ENCODE measurements at regions not wholly inside any gene's neighbourhood (a gene's known extent, or its start where the extent isn't known, plus 50 kb on each side); places are given as distances from the start of the nearest gene placed in this dataset.
"Not testable (repeated sequence)": the region's sequence is repeated elsewhere in the genome, so short reads cannot be mapped to it uniquely, and the experiment has no call there.

DNA sequence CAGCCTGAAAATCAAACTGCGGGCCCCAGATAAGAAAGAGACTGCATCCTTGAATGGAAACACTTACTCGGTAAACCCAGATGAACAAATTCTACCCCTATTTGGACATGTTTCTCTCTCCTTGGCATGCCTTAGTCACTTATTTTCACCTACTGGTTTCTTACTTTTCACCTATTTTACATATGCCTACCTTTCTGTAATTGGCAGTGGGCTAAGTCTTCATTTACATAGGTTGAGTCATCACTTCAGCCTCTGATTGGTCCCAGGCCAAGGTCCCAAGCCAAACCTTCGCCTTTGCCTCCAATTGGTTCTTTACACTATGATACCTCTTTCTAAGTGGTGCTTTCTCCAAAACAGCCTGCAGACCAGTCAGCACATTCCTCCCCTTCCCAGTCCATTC, 111.3 kb downstream of the DYRK2 start:
- no peak for DNase-seq (ENCODE audit: low read depth)

DNA sequence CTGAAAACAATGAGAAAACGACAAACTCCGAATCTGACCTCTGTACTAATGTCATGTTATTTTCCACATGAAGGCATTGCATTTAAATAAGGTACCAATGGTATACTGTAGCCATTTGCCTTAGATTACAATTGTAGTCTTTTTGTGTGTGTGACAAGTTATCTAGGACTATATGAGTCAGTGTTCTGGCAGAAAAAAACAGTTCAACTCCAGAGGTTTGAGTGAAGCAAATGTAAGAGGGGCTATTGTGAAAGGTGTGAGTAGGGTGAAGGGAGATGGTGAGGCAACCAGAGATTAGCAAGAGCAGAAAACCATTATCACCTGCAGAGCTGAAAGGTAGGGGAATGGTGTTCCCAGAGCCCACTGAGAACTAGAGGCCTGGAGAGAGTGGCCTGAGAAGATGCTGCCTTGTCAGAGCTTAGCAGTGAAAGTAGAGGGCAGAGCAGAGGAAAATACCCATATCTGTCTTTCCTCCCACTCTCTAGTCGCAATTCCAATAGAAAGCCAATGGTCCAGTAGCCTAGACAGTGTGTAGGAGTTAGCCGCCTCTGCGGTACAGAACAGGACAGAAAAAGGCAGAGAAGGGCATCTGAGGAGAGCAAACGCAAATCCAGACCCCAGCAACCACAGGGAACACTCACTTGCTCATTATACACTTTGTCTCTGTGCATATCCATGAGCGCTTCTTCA, 112.2 kb downstream of the DYRK2 start:
- DNase-seq (ENCODE audit: low read depth): no peak

DNA sequence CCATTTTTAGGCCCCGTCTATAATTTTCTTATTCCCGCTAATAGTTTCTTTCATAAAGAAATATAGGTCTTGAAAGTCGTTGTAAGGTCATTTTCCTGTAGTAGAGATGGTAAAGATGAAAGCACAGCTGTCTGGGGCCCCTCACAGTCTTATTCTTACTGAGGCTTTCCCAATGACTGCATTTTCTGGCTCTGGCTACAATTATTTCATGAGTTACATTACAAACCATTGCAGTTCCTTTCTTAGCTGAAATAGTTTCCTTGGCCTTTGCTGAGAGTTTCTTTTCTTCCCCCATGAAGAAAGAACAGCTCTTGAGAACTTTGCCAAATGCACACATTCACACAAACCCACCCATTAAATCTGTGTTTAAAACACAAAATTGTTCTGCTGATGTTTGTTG, 113.0 kb downstream of the DYRK2 start:
- DNase-seq (ENCODE audit: low read depth): no peak

DNA sequence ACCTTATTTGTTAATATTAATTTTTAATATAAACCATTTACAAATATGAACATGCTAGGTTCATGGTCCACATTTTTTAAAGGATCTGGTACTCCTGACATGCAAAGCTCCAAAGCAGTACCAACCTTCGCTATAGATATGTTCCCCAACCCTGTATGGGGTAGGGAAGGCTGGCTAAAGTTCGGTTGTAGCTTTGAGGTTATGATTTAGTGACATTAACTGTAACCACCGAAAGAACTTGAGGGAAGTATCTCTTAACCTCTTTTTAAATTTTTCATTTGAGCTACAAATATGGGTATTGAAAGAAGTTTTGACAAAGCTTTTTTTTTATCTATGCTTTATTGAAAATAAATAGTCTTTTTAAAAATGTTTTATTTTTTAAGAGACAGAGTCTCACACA, 115.5 kb downstream of the DYRK2 start:
- DNase-seq (ENCODE audit: low read depth): no peak

DNA sequence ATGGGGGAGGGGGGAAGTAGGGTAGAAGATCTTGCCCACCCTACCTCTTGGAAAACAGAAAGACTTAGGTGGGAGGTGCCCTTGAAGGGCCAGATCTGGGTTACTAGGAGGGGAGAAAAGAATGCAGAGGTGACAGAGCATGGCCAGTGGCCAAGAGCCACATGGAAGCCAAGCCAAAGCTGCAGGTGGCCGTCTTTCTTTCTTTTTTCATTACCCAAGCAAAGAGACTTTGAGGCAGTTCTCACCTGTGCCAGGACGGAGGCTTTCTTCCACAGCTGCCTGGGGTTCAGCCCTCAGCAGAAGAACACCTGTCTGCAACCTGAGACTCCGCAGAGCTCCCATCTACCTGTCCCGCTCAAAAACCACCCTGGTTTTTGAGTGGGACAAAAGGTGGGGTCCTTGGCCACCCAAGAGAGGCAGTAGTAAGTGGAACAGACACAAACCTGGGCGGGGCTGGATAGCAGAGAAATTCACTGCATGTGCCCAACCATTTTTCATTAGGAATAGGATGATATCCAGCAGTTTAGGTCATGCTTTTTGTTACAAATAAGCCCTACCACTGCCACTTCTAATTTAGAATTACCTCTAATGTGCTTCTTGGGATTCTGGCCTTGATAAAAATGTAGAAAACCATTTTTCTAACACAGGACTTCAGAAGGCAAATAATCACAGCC, 116.5 kb downstream of the DYRK2 start:
- no peak for DNase-seq (ENCODE audit: low read depth)

DNA sequence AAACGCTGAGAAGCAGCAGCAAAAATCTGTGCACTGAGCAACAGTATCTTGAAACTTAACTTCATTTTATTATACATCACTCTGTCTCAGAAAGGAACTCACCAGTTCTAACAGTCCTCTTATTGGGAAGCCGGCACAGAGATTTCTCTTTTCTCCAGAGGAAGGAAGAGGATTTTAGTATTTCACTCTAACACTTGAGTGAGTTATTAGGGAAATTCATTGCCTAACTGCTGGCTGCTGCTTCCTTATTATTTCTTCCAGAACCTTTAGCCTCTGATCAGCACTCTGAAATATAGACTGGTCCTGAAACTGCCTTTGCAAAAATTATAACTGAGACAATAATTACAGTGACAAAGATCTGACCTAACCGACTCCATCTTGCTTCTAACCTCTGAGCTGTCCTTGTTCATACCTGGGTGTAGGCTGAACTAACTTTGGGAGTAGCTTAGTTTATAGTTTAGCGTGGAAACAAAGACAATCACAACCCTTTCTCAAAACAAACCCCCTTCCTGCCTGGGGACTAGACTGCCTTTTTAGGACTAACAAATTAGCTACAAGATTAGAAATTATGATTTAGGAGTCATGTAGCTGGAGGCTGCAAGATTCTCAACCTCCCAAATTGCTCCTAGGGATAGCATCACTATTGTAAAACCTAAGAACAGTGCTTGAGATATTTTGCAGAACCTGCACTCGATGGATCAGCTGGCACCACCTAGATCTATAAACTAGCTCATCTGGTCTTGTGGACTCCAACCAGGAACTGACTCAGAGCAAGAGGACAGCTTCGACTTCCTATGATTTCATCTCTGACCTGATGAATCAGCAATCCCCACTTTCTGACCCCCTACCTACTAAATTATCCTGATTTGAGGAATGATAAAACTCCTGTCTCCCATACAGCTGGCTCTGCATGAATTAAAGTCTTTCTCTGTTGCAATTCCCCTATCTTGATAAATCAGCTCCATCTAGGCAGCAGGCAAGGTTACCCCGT, 117.5 kb downstream of the DYRK2 start:
- DNase-seq (ENCODE audit: low read depth): no peak

DNA sequence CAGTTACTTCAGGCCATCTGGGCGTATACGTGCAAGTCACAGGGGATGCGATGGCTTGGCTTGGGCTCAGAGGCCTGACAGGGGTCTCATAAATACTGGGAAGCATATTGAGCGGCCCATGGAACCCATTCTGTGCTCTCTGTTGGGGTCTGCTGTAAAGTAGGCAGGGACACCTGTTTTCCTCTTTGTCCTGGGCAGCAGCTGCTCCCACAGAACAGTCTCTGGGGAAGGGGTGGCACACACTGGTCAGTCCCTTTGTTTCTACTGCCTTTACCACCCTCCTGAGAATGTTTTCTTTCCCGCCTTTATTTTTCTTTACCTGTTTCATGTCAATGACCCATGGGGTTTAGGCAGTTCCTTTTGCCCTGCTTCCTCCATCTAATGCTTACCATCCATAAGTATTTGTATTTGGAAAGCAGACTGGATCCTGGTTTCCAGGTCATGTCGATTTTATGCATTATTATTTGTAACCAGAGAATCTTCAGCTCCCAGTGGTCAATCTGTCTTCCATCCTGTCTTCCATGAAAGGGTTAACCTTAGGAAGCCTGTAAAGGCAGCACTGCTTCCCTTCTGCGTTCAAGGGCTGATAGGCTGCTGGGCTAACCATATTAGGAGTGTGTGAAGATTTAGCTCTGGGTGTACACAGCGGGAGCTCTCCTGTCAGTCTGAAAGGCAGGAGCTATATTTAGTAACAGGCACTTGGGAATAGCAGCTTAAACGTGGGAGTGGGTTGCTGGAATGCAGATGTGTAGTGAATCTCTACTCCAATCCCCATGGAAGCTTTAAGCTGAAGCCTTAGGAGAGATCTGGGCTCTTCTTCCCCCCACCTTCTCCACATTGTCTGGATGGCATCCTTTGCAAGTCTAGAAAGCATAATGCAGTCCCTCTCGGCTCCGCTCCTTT, 124.0 kb downstream of the DYRK2 start:
- no peak for DNase-seq (ENCODE audit: low read depth)

DNA sequence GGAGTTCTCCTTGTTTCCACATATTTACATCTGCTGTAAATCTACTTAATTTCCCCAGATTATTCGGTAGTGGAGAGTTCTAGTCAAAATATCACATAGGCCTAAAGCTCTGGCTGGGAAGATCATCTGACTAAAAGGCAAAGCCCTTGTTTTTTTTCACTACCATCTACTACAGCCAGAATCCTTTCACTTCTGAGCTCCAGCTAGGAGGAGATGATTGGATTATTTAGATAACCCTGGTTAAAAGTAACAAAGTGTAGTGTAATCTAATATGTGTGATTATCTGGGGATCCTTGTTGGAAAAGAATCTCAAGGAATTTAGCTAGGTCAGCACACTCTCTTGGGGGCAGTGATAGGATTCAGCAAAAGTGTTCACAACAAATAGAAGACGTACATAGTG, 125.4 kb downstream of the DYRK2 start:
- DNase-seq (ENCODE audit: low read depth): no peak

DNA sequence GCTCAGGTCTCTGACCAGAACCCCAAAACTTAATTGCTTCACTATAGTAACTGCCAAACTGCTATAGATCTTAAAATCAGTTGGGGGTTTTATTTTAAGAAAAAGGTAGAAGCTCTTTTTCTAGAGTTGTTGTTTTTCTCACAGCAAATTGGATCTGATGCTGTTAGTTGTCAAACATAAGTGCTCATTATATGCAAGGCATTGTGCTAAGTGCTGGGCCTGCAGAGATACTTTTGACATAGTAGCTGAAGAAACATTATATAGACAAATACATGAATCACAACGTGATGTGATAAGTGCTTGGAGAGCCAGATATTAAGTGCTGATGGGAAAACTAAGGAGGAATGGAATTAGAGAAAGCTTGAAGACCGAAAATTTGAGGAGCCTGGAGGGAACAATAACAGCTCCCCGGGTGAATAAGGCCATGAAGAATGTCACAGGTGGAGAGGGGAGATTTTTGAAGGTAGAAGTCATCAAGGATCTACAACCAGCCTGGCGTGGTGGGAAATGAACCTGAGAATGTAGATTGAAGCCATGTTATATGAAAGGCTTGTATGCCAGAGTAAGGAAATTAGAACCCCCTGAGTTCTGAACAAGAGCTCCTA, 126.5 kb downstream of the DYRK2 start:
- no peak for DNase-seq (ENCODE audit: low read depth)

DNA sequence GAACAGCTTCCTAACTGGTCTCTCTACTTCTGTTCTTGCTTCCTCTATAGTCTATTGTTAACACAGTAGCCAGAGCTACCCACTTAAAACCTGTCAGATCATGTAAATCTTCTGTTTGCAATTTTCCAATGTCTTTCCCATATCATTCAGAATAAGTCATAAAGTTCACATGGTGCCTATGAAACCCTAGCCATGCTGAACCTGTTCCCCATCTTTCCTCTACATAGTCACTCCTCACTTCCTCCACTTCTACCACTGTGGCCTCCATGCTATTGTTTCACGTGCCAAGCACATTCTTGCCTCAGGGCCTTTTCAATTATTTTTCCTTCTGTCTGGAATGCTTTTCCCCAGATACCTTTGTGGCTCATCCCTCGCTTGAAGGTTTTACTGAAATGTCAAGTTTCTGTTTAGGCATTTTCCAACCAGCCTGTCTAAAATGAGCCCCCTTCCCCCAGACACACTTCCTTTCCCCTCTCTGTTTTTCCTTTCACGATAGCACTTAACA, 132.1 kb downstream of the DYRK2 start:
- DNase-seq (ENCODE audit: low read depth): no peak

DNA sequence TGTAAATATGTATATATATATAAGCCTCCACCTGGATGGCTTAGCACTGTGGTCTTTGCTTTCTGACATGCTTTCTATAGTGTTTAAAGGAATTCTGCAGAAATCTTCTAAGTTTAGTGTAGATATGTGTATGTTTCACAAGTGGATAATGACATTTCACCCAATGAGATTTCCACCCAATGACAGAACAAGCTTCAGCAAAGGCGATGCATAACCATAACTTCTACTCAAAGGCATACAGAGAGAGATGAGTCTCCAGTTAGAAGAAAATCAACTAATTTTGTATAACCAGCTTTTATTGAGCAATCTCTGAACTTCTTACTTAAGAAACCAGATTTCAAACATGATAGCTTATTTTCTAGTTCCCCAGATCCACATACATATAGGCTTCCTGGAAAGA, 134.0 kb downstream of the DYRK2 start:
- no peak for DNase-seq (ENCODE audit: low read depth)

DNA sequence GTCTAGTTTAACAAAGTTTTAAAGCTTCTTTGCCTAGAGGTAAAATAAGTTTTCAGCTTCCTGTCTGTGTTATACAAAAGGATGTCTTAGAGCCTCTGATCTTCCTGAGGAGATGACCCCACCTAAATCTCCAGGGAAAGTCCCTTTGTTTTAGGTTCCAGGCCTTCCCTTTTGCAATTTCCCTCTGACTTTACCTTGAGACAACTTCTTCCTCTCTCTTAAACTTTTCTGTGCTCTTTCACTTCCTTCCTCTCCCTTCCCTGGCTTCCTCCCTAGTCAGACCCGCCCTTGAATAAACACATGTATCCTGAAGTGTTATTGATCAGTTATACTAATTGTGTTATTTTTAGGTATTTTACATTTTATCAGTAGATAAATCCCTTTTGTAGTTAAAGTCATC, 134.8 kb downstream of the DYRK2 start:
- no peak for DNase-seq (ENCODE audit: low read depth)

DNA sequence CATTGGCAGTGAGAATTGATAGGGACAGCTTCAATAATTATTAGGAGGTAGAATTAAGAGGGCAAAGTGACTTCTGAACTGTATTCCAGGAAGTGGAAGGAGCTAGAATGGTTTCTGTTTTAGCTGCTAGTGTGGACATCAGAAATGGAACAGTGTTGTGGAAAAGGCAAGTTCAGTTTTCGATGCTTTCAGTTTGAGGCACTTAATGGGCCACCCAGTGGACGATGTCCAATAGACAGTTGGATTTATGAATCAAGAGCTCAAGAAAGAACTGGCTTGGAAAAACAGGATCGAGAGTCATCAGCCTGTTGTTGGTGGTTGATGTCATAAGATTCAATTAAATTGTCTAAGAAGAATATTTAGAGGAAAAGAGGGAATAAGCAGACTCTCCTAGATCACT, 136.3 kb downstream of the DYRK2 start:
- no peak for DNase-seq (ENCODE audit: low read depth)

DNA sequence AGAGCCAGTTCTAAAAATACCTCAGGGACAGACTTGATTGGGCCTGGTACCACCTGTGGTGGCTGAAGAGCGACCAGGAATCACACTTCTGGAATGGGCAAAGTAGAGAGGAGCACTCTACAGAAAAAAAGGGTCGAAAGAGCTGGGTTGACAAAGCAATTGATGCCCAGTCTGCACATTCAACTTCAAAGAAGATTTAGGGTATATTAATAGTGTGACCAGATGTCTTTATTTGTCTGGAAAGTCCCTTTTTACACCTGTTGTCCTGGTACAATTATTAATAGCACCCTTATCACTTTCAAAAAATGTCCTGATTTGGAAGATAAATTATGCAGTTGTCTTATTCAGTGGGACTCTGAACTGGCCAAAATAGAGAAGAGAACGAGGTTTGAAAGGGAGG, 137.5 kb downstream of the DYRK2 start:
- no peak for DNase-seq (ENCODE audit: low read depth)

DNA sequence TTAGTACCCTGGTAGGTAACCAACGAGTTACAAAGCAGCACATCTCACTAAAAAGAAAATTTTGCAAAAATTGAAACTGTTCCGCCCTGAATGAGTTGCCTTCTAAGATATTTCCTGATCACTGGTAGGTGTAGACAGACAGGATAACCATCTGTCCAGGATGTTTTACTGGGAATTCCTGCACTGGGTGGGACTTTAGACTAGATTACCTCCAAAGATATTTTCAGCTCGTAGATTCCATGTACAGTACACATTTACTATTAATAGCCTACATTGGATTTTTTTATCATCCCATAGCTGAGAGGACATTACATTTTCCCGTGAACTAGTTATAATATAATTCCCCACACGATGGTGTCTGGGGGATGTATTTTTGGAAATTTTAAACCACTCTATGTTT, 139.6 kb downstream of the DYRK2 start:
- DNase-seq (ENCODE audit: low read depth): no peak

DNA sequence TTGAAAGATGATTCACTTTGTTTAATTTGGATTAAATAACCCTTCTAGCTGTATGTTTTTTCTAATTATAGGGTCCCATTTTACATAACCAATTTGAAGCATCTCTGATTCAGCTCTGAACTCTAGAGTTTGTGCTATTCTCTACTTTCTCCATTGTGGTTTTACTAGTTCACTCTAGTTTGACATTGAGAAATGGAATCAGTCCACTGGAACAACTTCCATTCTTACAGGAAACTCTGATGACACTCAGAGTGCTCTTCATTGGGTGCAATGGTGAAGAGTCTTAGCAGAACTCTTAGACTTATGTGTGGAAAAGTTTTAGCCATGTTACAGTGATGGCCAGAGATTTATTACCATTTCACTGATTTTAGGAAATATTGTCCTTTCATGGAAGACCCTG, 140.7 kb downstream of the DYRK2 start:
- no peak for DNase-seq (ENCODE audit: low read depth)

DNA sequence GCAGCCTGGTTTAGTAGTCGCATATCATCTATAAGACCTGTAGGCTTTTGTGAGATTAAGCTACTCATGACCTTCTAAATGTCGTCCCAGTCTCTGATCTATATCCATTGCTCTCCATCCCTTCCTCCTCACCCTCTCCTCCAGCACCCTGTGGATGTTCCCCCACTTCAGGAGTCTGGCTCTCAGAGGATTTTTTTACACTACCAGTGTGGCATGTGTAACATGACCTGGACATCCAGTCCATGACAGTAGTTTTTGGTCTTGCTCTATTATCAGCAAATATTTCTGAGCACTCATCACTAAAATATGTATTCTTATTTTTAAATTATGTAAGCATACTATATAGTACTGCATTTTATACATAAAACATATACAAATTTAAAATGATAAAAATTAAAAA, 142.1 kb downstream of the DYRK2 start:
- no peak for DNase-seq (ENCODE audit: low read depth)

DNA sequence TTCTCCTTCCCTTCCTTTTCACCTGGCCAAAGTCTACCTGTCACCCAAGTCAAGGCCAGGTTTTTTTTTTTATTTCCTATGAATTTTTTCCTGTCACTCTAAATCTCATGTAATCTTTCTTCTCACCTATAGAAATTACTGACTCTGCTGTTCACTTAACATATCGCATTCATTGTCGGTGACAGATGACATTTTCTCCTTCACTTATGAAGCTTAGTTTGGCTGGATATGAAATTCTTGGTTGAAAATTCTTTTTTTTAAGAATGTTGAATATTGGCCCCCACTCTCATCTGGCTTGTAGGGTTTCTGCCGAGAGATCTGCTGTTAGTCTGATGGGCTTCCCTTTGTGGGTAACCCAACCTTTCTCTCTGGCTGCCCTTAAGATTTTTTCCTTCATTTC, 142.8 kb downstream of the DYRK2 start:
- not testable (repeated sequence) for DNase-seq (ENCODE audit: low read depth)

DNA sequence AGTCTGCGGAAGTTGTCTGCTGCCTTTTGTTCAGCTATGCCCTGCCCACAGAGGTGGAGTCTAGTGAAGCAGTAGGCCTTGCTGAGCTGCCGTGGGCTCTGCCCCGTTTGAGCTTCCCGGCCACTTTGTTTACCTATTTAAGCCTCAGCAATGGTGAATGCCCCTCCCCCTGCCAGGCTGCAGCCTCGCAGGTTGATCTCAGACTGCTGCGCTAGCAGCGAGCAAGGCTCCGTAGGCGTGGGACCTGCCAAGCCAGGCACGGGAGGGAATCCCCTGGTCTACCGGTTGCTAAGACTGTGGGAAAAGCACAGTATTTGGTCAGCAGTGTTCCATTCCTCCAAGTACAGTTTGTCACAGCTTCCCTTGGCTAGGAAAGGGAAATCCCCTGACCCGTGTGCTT, 143.6 kb downstream of the DYRK2 start:
- no peak for DNase-seq (ENCODE audit: low read depth)

DNA sequence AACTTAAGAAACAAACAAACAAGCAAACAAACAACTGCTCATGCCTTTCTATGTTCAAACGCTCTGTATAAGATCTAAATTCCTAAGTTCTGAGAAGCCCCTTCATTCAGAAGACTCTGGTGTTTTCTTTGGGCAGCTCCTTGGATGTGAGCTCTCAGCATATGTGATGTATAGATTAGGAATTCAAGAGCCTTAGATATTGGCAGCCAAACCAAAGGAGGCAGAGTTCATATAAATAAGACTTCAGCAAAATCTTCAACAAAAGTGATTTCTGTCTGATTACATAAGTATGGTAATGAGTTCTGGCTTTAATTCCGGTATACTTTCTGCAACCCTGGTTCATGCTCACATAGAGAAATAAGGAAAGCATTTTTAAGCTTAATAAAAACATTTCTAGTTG, 145.6 kb downstream of the DYRK2 start:
- DNase-seq (ENCODE audit: low read depth): no peak

DNA sequence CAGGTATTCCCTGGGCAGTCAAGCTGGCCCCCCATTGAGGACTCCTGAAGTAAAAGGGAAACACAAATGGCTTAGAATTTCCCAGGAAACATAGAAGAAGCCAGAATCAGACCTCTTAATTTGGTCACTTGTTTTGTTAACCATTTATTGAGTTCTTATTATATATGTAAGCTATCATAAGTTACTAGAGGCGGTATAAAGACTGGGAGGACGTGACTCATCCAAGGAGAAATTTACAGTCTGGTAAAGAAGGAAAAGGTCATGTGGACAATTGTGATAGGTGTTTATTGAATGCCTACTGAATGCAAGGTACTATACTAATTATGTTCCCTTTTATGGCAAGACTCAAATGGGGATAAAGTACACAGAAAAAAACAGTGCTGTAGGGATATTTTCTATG, 146.7 kb downstream of the DYRK2 start:
- DNase-seq (ENCODE audit: low read depth): no peak
